ENCODE measurements at regions not wholly inside any gene's neighbourhood (a gene's known extent, or its start where the extent isn't known, plus 50 kb on each side); places are given as distances from the start of the nearest gene placed in this dataset.

DNA sequence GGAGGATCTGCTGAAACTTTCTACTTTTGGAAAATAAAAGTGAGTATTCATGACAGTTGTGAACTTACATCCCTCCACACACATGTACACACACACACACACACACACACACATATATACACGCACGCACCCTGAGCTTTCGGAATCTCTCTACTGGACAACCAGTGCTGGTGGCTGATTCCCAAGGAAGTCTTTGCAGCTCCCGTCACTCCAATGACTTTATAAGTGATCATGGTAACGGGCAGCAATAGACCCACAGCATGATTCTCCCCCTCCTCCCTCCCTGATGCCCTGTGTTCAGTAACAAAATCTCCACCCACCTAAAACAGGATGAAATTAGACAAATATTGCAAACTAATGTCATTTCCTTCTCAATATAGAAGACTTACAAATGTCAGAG lies 364.9 kb downstream of the IRS1 start:
- H3K14ac ChIP-seq (ENCODE audit: low read length in 2 of 2): no peak overlapping the region
- H2BK12ac ChIP-seq (ENCODE audit: low read length in 2 of 2): no peak overlapping the region
- no peaks in the 10 kb centered on the region for H3K79me1 ChIP-seq (replicated peaks; ENCODE audit: low read length, poor library complexity, severe bottlenecking)
- peak overlapping the region in 1 of 2 experiments; percentile 42 for H3K4me3 ChIP-seq (ENCODE audit: insufficient read depth in 1 of 2, low read depth in 1 of 2, low read length in 2 of 2)
- 84% methylated on average over 5 of the region's 5 CpGs for WGBS
- H2AK5ac ChIP-seq (ENCODE audit: low read length, severe bottlenecking): peak overlapping the region; percentile 13
- no peak overlapping the region for H2BK5ac ChIP-seq (ENCODE audit: low read depth, low read length, poor library complexity, severe bottlenecking)
- H4K8ac ChIP-seq (ENCODE audit: low read length): no peak overlapping the region
- H3K4ac ChIP-seq (ENCODE audit: low read depth in 1 of 2, low read length in 2 of 2): no peak overlapping the region
- H3K9me3 ChIP-seq (ENCODE audit: control insufficient read depth, low read length): no peaks in the 10 kb centered on the region
- peak overlapping the region; percentile 65 for H3K9ac ChIP-seq (ENCODE audit: low read length)
- H2BK120ac ChIP-seq (ENCODE audit: low read depth, low read length): no peak overlapping the region
- DNase-seq: no peak
- H3K18ac ChIP-seq (ENCODE audit: low read depth in 1 of 2, low read length in 2 of 2): no peak overlapping the region
- no peaks in the 10 kb centered on the region for H3K27me3 ChIP-seq (ENCODE audit: control insufficient read depth in 1 of 2, insufficient read depth in 1 of 2, low read length in 2 of 2)
- no peak overlapping the region for H4K91ac ChIP-seq (ENCODE audit: low read length)
- peaks cover 1% of the 10 kb centered on the region for H3K4me1 ChIP-seq (ENCODE audit: control insufficient read depth, insufficient read depth, low read depth, low read length)
- no peak overlapping the region for H3K27ac ChIP-seq (ENCODE audit: low read length, poor library complexity, severe bottlenecking)
- no peak overlapping the region for H3K4me2 ChIP-seq (ENCODE audit: low read length, poor library complexity, severe bottlenecking)
- H3K23ac ChIP-seq (ENCODE audit: low read length in 2 of 2): no peak overlapping the region
- H2AFZ ChIP-seq (ENCODE audit: low read depth, low read length): no peak overlapping the region
- no peak overlapping the region for H2BK15ac ChIP-seq (ENCODE audit: low read depth, poor library complexity, severe bottlenecking)
- no peaks in the 10 kb centered on the region for H3K36me3 ChIP-seq (ENCODE audit: control insufficient read depth in 1 of 2, insufficient read depth in 2 of 2, low read depth in 1 of 2, low read length in 2 of 2)

DNA sequence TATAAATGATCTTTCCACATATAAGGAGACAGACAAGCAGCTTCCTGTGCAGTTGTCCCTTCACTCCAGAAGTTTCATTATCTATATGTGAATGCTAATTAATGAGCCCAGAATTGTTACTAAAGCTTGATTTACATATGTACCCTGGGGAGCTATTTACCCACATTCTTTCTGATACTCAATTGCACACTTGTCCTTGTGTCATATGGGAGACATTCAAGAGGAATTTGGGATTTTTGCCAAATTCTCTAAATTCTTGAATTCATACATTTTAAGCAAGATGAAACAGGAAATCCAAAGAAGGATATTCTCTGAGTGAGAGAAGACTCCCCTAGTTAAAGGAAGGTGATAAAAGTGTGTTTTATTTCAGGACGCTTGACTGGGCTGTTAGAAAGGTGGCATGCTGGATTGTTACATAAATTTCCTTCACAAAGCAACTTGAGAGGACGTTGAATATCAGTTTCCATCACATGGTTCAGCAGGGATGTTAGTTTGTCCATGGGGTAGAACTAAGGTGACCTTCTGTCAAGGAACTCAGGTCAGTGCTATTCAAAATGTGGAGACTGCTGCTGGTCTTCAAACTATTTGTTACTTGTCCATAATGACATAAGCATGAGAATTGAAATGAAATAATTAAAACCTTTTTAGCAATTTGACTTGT lies 368.2 kb downstream of the IRS1 start:
- 26% methylated on average over 2 of the region's 2 CpGs for WGBS
- Histone ChIP-seq H3K36me3 (ENCODE audit: control insufficient read depth in 1 of 2, insufficient read depth in 2 of 2, low read depth in 1 of 2, low read length in 2 of 2) (no peaks in the 10 kb centered on the region), H4K91ac (ENCODE audit: low read length) (no peak overlapping the region), H2BK120ac (ENCODE audit: low read depth, low read length) (no peak overlapping the region), H2BK15ac (ENCODE audit: low read depth, poor library complexity, severe bottlenecking) (no peak overlapping the region), H2AK5ac (ENCODE audit: low read length, severe bottlenecking) (no peak overlapping the region), H2AFZ (ENCODE audit: low read depth, low read length) (no peak overlapping the region), H3K14ac (ENCODE audit: low read length in 2 of 2) (no peak overlapping the region), H2BK12ac (ENCODE audit: low read length in 2 of 2) (no peak overlapping the region), H3K4ac (ENCODE audit: low read depth in 1 of 2, low read length in 2 of 2) (no peak overlapping the region), H3K4me2 (ENCODE audit: low read length, poor library complexity, severe bottlenecking) (no peak overlapping the region), H4K8ac (ENCODE audit: low read length) (no peak overlapping the region), H3K18ac (ENCODE audit: low read depth in 1 of 2, low read length in 2 of 2) (no peak overlapping the region), H3K9ac (ENCODE audit: low read length) (no peak overlapping the region), H2BK5ac (ENCODE audit: low read depth, low read length, poor library complexity, severe bottlenecking) (no peak overlapping the region), H3K4me1 (ENCODE audit: control insufficient read depth, insufficient read depth, low read depth, low read length) (peaks cover 3% of the 10 kb centered on the region), H3K23ac (ENCODE audit: low read length in 2 of 2) (no peak overlapping the region), H3K9me3 (ENCODE audit: control insufficient read depth, low read length) (no peaks in the 10 kb centered on the region), H3K4me3 (ENCODE audit: insufficient read depth in 1 of 2, low read depth in 1 of 2, low read length in 2 of 2) (no peak overlapping the region), H3K79me1 (replicated peaks; ENCODE audit: low read length, poor library complexity, severe bottlenecking) (no peaks in the 10 kb centered on the region), H3K27ac (ENCODE audit: low read length, poor library complexity, severe bottlenecking) (peak overlapping the region; percentile 21), H3K27me3 (ENCODE audit: control insufficient read depth in 1 of 2, insufficient read depth in 1 of 2, low read length in 2 of 2) (no peaks in the 10 kb centered on the region)
- peak; percentile 17 for DNase-seq

DNA sequence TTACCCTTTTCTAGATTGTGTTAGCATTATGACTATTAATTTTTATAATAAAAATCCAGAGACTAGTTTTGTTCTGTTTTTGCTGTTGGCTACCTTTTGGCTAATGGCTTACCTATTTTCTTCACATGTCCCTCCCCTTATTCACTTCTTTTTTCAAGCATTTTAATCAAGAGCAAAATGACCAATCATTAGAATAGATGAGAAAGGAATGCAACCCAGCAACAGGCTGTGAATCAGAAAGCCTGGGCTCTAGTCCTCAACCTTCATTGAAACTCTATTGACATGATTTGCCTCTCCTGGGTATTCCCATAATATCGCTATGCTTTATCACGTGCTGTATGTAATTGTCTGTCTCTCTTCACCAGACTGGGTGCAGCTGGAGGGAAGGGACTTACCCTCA lies 370.1 kb downstream of the IRS1 start:
- Histone ChIP-seq H2BK15ac (ENCODE audit: low read depth, poor library complexity, severe bottlenecking) (no peak overlapping the region), H3K23ac (ENCODE audit: low read length in 2 of 2) (no peak overlapping the region), H3K79me1 (replicated peaks; ENCODE audit: low read length, poor library complexity, severe bottlenecking) (no peaks in the 10 kb centered on the region), H3K14ac (ENCODE audit: low read length in 2 of 2) (no peak overlapping the region), H3K9me3 (ENCODE audit: control insufficient read depth, low read length) (no peaks in the 10 kb centered on the region), H3K4ac (ENCODE audit: low read depth in 1 of 2, low read length in 2 of 2) (peak overlapping the region in 1 of 2 experiments; percentile 63), H3K4me3 (ENCODE audit: insufficient read depth in 1 of 2, low read depth in 1 of 2, low read length in 2 of 2) (no peak overlapping the region), H4K91ac (ENCODE audit: low read length) (no peak overlapping the region), H3K4me1 (ENCODE audit: control insufficient read depth, insufficient read depth, low read depth, low read length) (peaks cover 2% of the 10 kb centered on the region), H2AK5ac (ENCODE audit: low read length, severe bottlenecking) (peak overlapping the region; percentile 98), H2BK120ac (ENCODE audit: low read depth, low read length) (no peak overlapping the region), H4K8ac (ENCODE audit: low read length) (no peak overlapping the region), H3K36me3 (ENCODE audit: control insufficient read depth in 1 of 2, insufficient read depth in 2 of 2, low read depth in 1 of 2, low read length in 2 of 2) (no peaks in the 10 kb centered on the region), H3K27me3 (ENCODE audit: control insufficient read depth in 1 of 2, insufficient read depth in 1 of 2, low read length in 2 of 2) (no peaks in the 10 kb centered on the region), H3K18ac (ENCODE audit: low read depth in 1 of 2, low read length in 2 of 2) (peak overlapping the region in 1 of 2 experiments; percentile 78), H3K9ac (ENCODE audit: low read length) (no peak overlapping the region), H2AFZ (ENCODE audit: low read depth, low read length) (no peak overlapping the region), H2BK12ac (ENCODE audit: low read length in 2 of 2) (peak overlapping the region; percentile 31 to 80), H2BK5ac (ENCODE audit: low read depth, low read length, poor library complexity, severe bottlenecking) (no peak overlapping the region), H3K4me2 (ENCODE audit: low read length, poor library complexity, severe bottlenecking) (no peak overlapping the region), H3K27ac (ENCODE audit: low read length, poor library complexity, severe bottlenecking) (peak overlapping the region; percentile 71)
- DNase-seq: no peak
- 93% methylated on average over 2 of the region's 2 CpGs for WGBS

GRCh38 chr2:226427538-226428307 lies 371.9 kb downstream of the IRS1 start:
- H4K8ac ChIP-seq (ENCODE audit: low read length): peak overlapping the region; percentile 73
- peak overlapping the region in 1 of 2 experiments; percentile 14 for H3K4me3 ChIP-seq (ENCODE audit: insufficient read depth in 1 of 2, low read depth in 1 of 2, low read length in 2 of 2)
- no peak overlapping the region for H3K23ac ChIP-seq (ENCODE audit: low read length in 2 of 2)
- H3K9me3 ChIP-seq (ENCODE audit: control insufficient read depth, low read length): no peaks in the 10 kb centered on the region
- peak overlapping the region; percentile 93 for H3K27ac ChIP-seq (ENCODE audit: low read length, poor library complexity, severe bottlenecking)
- no peak overlapping the region for H2AFZ ChIP-seq (ENCODE audit: low read depth, low read length)
- peak overlapping the region; percentile 34 to 37 for H3K4ac ChIP-seq (ENCODE audit: low read depth in 1 of 2, low read length in 2 of 2)
- H3K79me1 ChIP-seq (replicated peaks; ENCODE audit: low read length, poor library complexity, severe bottlenecking): no peaks in the 10 kb centered on the region
- H3K27me3 ChIP-seq (ENCODE audit: control insufficient read depth in 1 of 2, insufficient read depth in 1 of 2, low read length in 2 of 2): no peaks in the 10 kb centered on the region
- DNase-seq: peak; percentile 93
- no peak overlapping the region for H2BK120ac ChIP-seq (ENCODE audit: low read depth, low read length)
- no peak overlapping the region for H2AK5ac ChIP-seq (ENCODE audit: low read length, severe bottlenecking)
- H3K4me1 ChIP-seq (ENCODE audit: control insufficient read depth, insufficient read depth, low read depth, low read length): peaks cover 4% of the 10 kb centered on the region
- H2BK12ac ChIP-seq (ENCODE audit: low read length in 2 of 2): peak overlapping the region in 1 of 2 experiments; percentile 80
- H3K14ac ChIP-seq (ENCODE audit: low read length in 2 of 2): no peak overlapping the region
- H2BK5ac ChIP-seq (ENCODE audit: low read depth, low read length, poor library complexity, severe bottlenecking): peak overlapping the region; percentile 21
- no peak overlapping the region for H3K4me2 ChIP-seq (ENCODE audit: low read length, poor library complexity, severe bottlenecking)
- H2BK15ac ChIP-seq (ENCODE audit: low read depth, poor library complexity, severe bottlenecking): no peak overlapping the region
- H3K36me3 ChIP-seq (ENCODE audit: control insufficient read depth in 1 of 2, insufficient read depth in 2 of 2, low read depth in 1 of 2, low read length in 2 of 2): no peaks in the 10 kb centered on the region
- 19% methylated on average over 5 of the region's 7 CpGs for WGBS
- no peak overlapping the region for H4K91ac ChIP-seq (ENCODE audit: low read length)
- H3K18ac ChIP-seq (ENCODE audit: low read depth in 1 of 2, low read length in 2 of 2): peak overlapping the region; percentile 63 to 71
- H3K9ac ChIP-seq (ENCODE audit: low read length): peak overlapping the region; percentile 70

Measured in mesenchymal stem cell (in vitro differentiated cells and primary cell).